Gastrocnemius medialis (tissue), 4 donors: ENCODE measurements at regions not wholly inside any gene's neighbourhood (a gene's known extent, or its start where the extent isn't known, plus 50 kb on each side); places are given as distances from the start of the nearest gene placed in this dataset.

ENCODE experiments used
- ATAC-seq, 2 donors: fragments of 150-250 bp; one replicate each; pipeline ENCODE4 v1.9.1; 2016
- DNase-seq, 2 donors: peaks; one replicate each; pipeline ENCODE4 v3.0.0-alpha.2; 2019
- H3K27ac ChIP-seq, 4 donors: fragments of 200-600 bp; sonication (generic); 1 replicate in 1 of 4; 2 replicates in 3 of 4; pipeline ENCODE4 v1.5.1; 2016 to 2018; ENCODE audit warnings: mild to moderate bottlenecking in 2 of 4, moderate library complexity in 1 of 4
- H3K27me3 ChIP-seq, 3 donors: fragments of 200-600 bp; sonication (generic) in 2 of 3; 1 replicate in 1 of 3; 2 replicates in 2 of 3; pipeline versions ENCODE4 v1.5.1 to v1.6.0; 2016 to 2019; ENCODE audit warnings: mild to moderate bottlenecking in 1 of 3, moderate library complexity in 1 of 3
- H3K36me3 ChIP-seq, 2 donors: fragments of 200-600 bp; sonication (generic) in 1 of 2; one replicate each; pipeline ENCODE4 v1.5.1; 2017 to 2018
- H3K4me1 ChIP-seq, 2 donors: fragments of 200-600 bp; sonication (generic) in 1 of 2; one replicate each; pipeline ENCODE4 v1.5.1; 2016 to 2017; ENCODE audit warnings: mild to moderate bottlenecking in 2 of 2
- H3K4me3 ChIP-seq, 4 donors: fragments of 200-600 bp; sonication (generic) in 3 of 4; 1 replicate in 1 of 4; 2 replicates in 3 of 4; pipeline ENCODE4 v1.5.1; 2016 to 2019; ENCODE audit warnings: mild to moderate bottlenecking in 2 of 4
- H3K9me3 ChIP-seq, 3 donors: fragments of 200-600 bp; sonication (generic) in 2 of 3; 1 replicate in 1 of 3; 2 replicates in 2 of 3; pipeline ENCODE4 v1.5.1; 2016 to 2019
- CTCF ChIP-seq, 5 experiments: fragments of 450-650 bp in 3 of 5; fragments of 200-600 bp in 2 of 5; sonication (generic) in 2 of 5; IDR thresholded peaks in 4 of 5; conservative IDR thresholded peaks in 1 of 5; 1 replicate in 4 of 5; 2 replicates in 1 of 5; pipeline ENCODE4 v1.5.1; 2016 to 2019; ENCODE audit warnings: antibody characterized with exemption in 5 of 5, mild to moderate bottlenecking in 3 of 5, moderate library complexity in 3 of 5
- POLR2A ChIP-seq, 2 donors: fragments of 450-650 bp; IDR thresholded peaks; one replicate each; pipeline ENCODE4 v1.6.1; 2017; ENCODE audit warnings: antibody characterized with exemption in 2 of 2, mild to moderate bottlenecking in 2 of 2, moderate library complexity in 2 of 2
- in situ Hi-C, 4 donors: fragments of 200-750 bp; cut with MboI; loops; one replicate each; pipeline versions ENCODE4 v1.15.0 to v1.8.0; 2017; ENCODE audit warnings: low sequenced_read_pairs in 4 of 4
- intact Hi-C: fragments of 100-400 bp; cut with DNase I; formaldehyde crosslinking; loops from one replicate; pipeline ENCODE4 v1.15.1; 2023; ENCODE audit warnings: low total_unique reads

GRCh38 chr5:87113861-87114260 lies 153.8 kb upstream of the RASA1 start:
- in situ Hi-C loops: no loop called here
- H3K4me1 ChIP-seq: no peaks in the 10 kb centered on the region
- intact Hi-C loops: no loop called here
- no peak overlapping the region for H3K27ac ChIP-seq
- no peaks in the 10 kb centered on the region for H3K36me3 ChIP-seq
- no peaks in the 10 kb centered on the region for H3K9me3 ChIP-seq
- TF ChIP-seq POLR2A (IDR thresholded peaks at IDR 0.05): no peak
- no peak for TF ChIP-seq CTCF (IDR thresholded peaks at IDR 0.05 in 4 of 5, conservative IDR thresholded peaks at IDR 0.05 in 1 of 5)
- H3K27me3 ChIP-seq: no peaks in the 10 kb centered on the region
- no peak for ATAC-seq
- DNase-seq: no peak
- H3K4me3 ChIP-seq: no peak overlapping the region

GRCh38 chr5:87114631-87115030 lies 153.1 kb upstream of the RASA1 start:
- in situ Hi-C loops: no loop called here

GRCh38 chr5:87115839-87116364 lies 151.8 kb upstream of the RASA1 start:
- H3K9me3 ChIP-seq: no peaks in the 10 kb centered on the region
- H3K4me1 ChIP-seq: no peaks in the 10 kb centered on the region
- no peak overlapping the region for H3K27ac ChIP-seq
- intact Hi-C loops (no loop called here), in situ Hi-C loops (no loop called here)
- no peak overlapping the region for H3K4me3 ChIP-seq
- no peaks in the 10 kb centered on the region for H3K36me3 ChIP-seq
- TF ChIP-seq CTCF (IDR thresholded peaks at IDR 0.05 in 4 of 5, conservative IDR thresholded peaks at IDR 0.05 in 1 of 5): no peak
- no peak for TF ChIP-seq POLR2A (IDR thresholded peaks at IDR 0.05)
- no peak for DNase-seq
- no peak for ATAC-seq
- no peaks in the 10 kb centered on the region for H3K27me3 ChIP-seq

More at GRCh38 chr5:87114631-87115030, 153.1 kb upstream of the RASA1 start:
- H3K27me3 ChIP-seq: no peaks in the 10 kb centered on the region
- ATAC-seq (no peak), DNase-seq (no peak)
- H3K27ac ChIP-seq: no peak overlapping the region
- TF ChIP-seq CTCF (IDR thresholded peaks at IDR 0.05 in 4 of 5, conservative IDR thresholded peaks at IDR 0.05 in 1 of 5) (no peak), POLR2A (IDR thresholded peaks at IDR 0.05) (no peak)
- no peaks in the 10 kb centered on the region for H3K4me1 ChIP-seq
- no peaks in the 10 kb centered on the region for H3K36me3 ChIP-seq
- no peaks in the 10 kb centered on the region for H3K9me3 ChIP-seq
- intact Hi-C loops: no loop called here
- H3K4me3 ChIP-seq: no peak overlapping the region

GRCh38 chr5:87116825-87117512 lies 150.7 kb upstream of the RASA1 start:
- intact Hi-C loops: no loop called here
- no peak overlapping the region for H3K4me3 ChIP-seq
- H3K27ac ChIP-seq: no peak overlapping the region
- ATAC-seq: no peak
- no peak for DNase-seq
- H3K4me1 ChIP-seq: no peaks in the 10 kb centered on the region
- in situ Hi-C loops: no loop called here
- H3K36me3 ChIP-seq: no peaks in the 10 kb centered on the region
- no peaks in the 10 kb centered on the region for H3K27me3 ChIP-seq
- no peaks in the 10 kb centered on the region for H3K9me3 ChIP-seq
- no peak for TF ChIP-seq POLR2A (IDR thresholded peaks at IDR 0.05)
- no peak for TF ChIP-seq CTCF (IDR thresholded peaks at IDR 0.05 in 4 of 5, conservative IDR thresholded peaks at IDR 0.05 in 1 of 5)

- no peaks in the 10 kb centered on the region for H3K27me3 ChIP-seq
- no peaks in the 10 kb centered on the region for H3K4me1 ChIP-seq
- TF ChIP-seq POLR2A (IDR thresholded peaks at IDR 0.05) (no peak), CTCF (IDR thresholded peaks at IDR 0.05 in 4 of 5, conservative IDR thresholded peaks at IDR 0.05 in 1 of 5) (no peak)
- DNase-seq (no peak), ATAC-seq (no peak)
- H3K36me3 ChIP-seq: no peaks in the 10 kb centered on the region
- in situ Hi-C loops (no loop called here), intact Hi-C loops (no loop called here)
- no peak overlapping the region for H3K27ac ChIP-seq
- H3K4me3 ChIP-seq: no peak overlapping the region
- no peaks in the 10 kb centered on the region for H3K9me3 ChIP-seq
These were observed 148.1 kb upstream of the RASA1 start for GRCh38 chr5:87119588-87119987.
